ENCODE measurements at regions not wholly inside any gene's neighbourhood (a gene's known extent, or its start where the extent isn't known, plus 50 kb on each side); places are given as distances from the start of the nearest gene placed in this dataset.

GRCh38 chr6:37558646-37559045 is 59.0 kb upstream of the CCDC167 start:
- TF ChIP-seq CTCF (conservative IDR thresholded peaks at IDR 0.05; ENCODE audit: low read length) (no peak), EZH2phosphoT487 (IDR thresholded peaks at IDR 0.05; ENCODE audit: borderline replicate concordance, low read depth, low read length) (no peak)

All from OCI-LY7 (cell line).